Spleen (tissue), 11 donors: ENCODE measurements at regions not wholly inside any gene's neighbourhood (a gene's known extent, or its start where the extent isn't known, plus 50 kb on each side); places are given as distances from the start of the nearest gene placed in this dataset.

ENCODE experiments used
- DNase-seq: peaks from one replicate; pipeline ENCODE4 v3.0.0-alpha.2; 2020
- H3K27ac ChIP-seq, 8 donors: fragments of 200-600 bp; sonication (generic) in 7 of 8; 1 replicate in 4 of 8; 2 replicates in 4 of 8; pipeline versions ENCODE4 v1.5.0 to v1.8.0; 2016 to 2021; ENCODE audit warnings: inconsistent platforms in 4 of 8, mild to moderate bottlenecking in 4 of 8, moderate library complexity in 1 of 8
- H3K27me3 ChIP-seq, 7 donors: fragments of 200-600 bp; sonication (generic) in 6 of 7; replicated peaks in 1 of 7; 1 replicate in 4 of 7; 2 replicates in 3 of 7; pipeline versions ENCODE4 v1.5.0 to v1.8.0; 2016 to 2021; ENCODE audit warnings: inconsistent platforms in 3 of 7, mild to moderate bottlenecking in 1 of 7
- H3K36me3 ChIP-seq, 6 donors: fragments of 200-600 bp; sonication (generic) in 5 of 6; 1 replicate in 4 of 6; 2 replicates in 2 of 6; pipeline versions ENCODE4 v1.5.0 to v1.8.0; 2016 to 2021; ENCODE audit warnings: inconsistent platforms in 2 of 6
- H3K4me1 ChIP-seq, 6 donors: fragments of 200-600 bp; sonication (generic) in 5 of 6; 1 replicate in 3 of 6; 2 replicates in 3 of 6; pipeline versions ENCODE4 v1.5.0 to v1.8.0; 2016 to 2021; ENCODE audit warnings: inconsistent platforms in 3 of 6
- H3K4me3 ChIP-seq, 8 donors: fragments of 200-600 bp; sonication (generic) in 7 of 8; 1 replicate in 4 of 8; 2 replicates in 4 of 8; pipeline versions ENCODE4 v1.5.0 to v1.8.0; 2016 to 2021; ENCODE audit warnings: inconsistent platforms in 4 of 8, mild to moderate bottlenecking in 4 of 8, moderate library complexity in 2 of 8
- H3K9me3 ChIP-seq, 8 donors: fragments of 200-600 bp; sonication (generic) in 7 of 8; 1 replicate in 4 of 8; 2 replicates in 4 of 8; pipeline versions ENCODE4 v1.5.0 to v1.8.0; 2016 to 2021; ENCODE audit warnings: inconsistent platforms in 4 of 8
- POLR2A ChIP-seq, 3 donors: fragments of 450-650 bp; IDR thresholded peaks; one replicate each; pipeline ENCODE4 v1.5.1; 2017; ENCODE audit warnings: antibody characterized with exemption in 3 of 3, mild to moderate bottlenecking in 1 of 3
- POLR2AphosphoS5 ChIP-seq, 3 donors: sonication (generic); formaldehyde crosslinking; IDR thresholded peaks; one replicate each; pipeline ENCODE4 v1.5.1; 2017; ENCODE audit warnings: antibody characterized with exemption in 3 of 3
- WGBS, 5 donors: extraction: QIAGEN DNeasy Blood & Tissue Kit in 3 of 5; methylation state at CpG; one replicate each; pipeline versions ENCODE4 v1.1.5 to v1.1.7; 2013 to 2018; 5-methylcytosine and 5-hydroxymethylcytosine counted together
- intact Hi-C: fragments of 100-400 bp; cut with DNase I; formaldehyde crosslinking; loops from one replicate; pipeline ENCODE4 v1.15.0; 2023; ENCODE audit warnings: low total_unique reads
- TF ChIP-seq, protein P1 (sequence below), 11 experiments: fragments of 200-600 bp in 7 of 11; fragments of 450-650 bp in 4 of 11; sonication (generic) in 4 of 11; IDR thresholded peaks in 8 of 11; conservative IDR thresholded peaks in 3 of 11; 1 replicate in 7 of 11; 2 replicates in 4 of 11; pipeline versions ENCODE4 v1.4.0 to v1.8.0; 2016 to 2021; ENCODE audit warnings: antibody characterized with exemption in 11 of 11, inconsistent platforms in 4 of 11, mild to moderate bottlenecking in 1 of 11
- donor health status: healthy with polysubstance abuse.
- donor health status: DM: no; HTN: no; CAD: no; lungs with moderate emphysema.
- donor health status: DM: no; HTN: no; CAD: no.
- donor health status: Bipolar disorder and iron deficiency.
- donor health status: healthy.
- donor health status: DM: no; HTN: no; CAD: no.
- donor health status: DM: yes; HTN: yes; CAD: no.

DNA sequence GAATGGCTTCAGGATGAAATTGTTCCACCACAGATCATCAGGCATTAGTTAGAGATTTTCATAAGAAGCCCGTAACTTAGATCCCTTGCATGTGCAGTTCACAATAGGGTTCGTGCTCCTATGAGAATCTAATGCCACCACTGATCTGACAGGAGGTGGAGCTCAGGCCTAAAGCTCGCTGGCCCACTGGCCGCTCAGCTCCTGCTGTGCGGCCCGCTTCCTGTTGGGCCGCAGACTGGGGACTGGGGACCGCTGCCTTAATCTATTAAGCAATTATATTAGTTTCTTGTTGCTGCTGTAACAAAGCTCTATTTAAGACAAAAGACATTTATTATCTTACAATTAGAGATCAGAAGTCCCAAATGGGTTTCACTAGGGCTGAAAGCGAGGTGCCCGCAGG is 205.6 kb downstream of the LARP7 start:
- H3K36me3 ChIP-seq: no peaks in the 10 kb centered on the region
- intact Hi-C loops: no loop called here
- no peak for DNase-seq
- 76 to 90% (median 84%) methylated on average over 9 to 10 of the region's 10 CpGs for whole genome bisulfite sequencing, 5 donors
- TF ChIP-seq, protein P1, sequence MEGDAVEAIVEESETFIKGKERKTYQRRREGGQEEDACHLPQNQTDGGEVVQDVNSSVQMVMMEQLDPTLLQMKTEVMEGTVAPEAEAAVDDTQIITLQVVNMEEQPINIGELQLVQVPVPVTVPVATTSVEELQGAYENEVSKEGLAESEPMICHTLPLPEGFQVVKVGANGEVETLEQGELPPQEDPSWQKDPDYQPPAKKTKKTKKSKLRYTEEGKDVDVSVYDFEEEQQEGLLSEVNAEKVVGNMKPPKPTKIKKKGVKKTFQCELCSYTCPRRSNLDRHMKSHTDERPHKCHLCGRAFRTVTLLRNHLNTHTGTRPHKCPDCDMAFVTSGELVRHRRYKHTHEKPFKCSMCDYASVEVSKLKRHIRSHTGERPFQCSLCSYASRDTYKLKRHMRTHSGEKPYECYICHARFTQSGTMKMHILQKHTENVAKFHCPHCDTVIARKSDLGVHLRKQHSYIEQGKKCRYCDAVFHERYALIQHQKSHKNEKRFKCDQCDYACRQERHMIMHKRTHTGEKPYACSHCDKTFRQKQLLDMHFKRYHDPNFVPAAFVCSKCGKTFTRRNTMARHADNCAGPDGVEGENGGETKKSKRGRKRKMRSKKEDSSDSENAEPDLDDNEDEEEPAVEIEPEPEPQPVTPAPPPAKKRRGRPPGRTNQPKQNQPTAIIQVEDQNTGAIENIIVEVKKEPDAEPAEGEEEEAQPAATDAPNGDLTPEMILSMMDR (IDR thresholded peaks at IDR 0.05 in 8 of 11, conservative IDR thresholded peaks at IDR 0.05 in 3 of 11): no peak
- TF ChIP-seq POLR2AphosphoS5 (IDR thresholded peaks at IDR 0.05): no peak
- no peak for TF ChIP-seq POLR2A (IDR thresholded peaks at IDR 0.05)
- no peak overlapping the region for H3K27ac ChIP-seq
- H3K4me1 ChIP-seq: no peaks in the 10 kb centered on the region
- H3K27me3 ChIP-seq: no peaks in the 10 kb centered on the region
- H3K4me3 ChIP-seq: no peak overlapping the region
- H3K9me3 ChIP-seq: peaks cover 0 to 7% (median 0%) of the 10 kb centered on the region in 8 donors

DNA sequence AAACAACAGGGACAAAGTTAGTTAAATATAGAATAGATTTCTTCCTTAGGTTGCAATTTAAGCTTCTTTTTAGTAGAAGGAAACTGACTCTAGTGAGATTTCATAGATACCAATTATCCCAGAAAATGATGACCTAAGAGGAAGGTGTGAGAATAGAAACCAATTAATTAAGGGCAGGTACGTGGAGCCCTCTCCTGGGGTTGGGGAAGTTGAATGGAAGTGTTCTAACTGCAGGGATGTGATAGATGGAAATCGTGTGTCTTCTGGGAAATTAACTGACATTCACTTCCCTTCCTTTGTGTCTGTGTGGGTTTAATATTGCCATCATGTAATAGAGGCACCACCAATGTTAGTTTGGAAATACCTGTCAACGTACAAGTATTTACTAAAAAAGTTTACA is 204.1 kb upstream of the ANK2 start:
- intact Hi-C loops: no loop called here
- no peaks in the 10 kb centered on the region for H3K9me3 ChIP-seq
- 64 to 75% (median 67%) methylated on average over 3 of the region's 3 CpGs for WGBS, 5 donors
- H3K27ac ChIP-seq: no peak overlapping the region
- no peak for TF ChIP-seq POLR2AphosphoS5 (IDR thresholded peaks at IDR 0.05)
- no peak for TF ChIP-seq POLR2A (IDR thresholded peaks at IDR 0.05)
- TF ChIP-seq, protein P1 (IDR thresholded peaks at IDR 0.05 in 8 of 11, conservative IDR thresholded peaks at IDR 0.05 in 3 of 11): no peak
- H3K27me3 ChIP-seq: no peaks in the 10 kb centered on the region
- no peaks in the 10 kb centered on the region for H3K36me3 ChIP-seq
- no peaks in the 10 kb centered on the region for H3K4me1 ChIP-seq
- no peak overlapping the region for H3K4me3 ChIP-seq
- DNase-seq: no peak

GRCh38 chr4:112847045-112847444 is 202.4 kb upstream of the ANK2 start:
- Histone ChIP-seq H3K4me3 (no peak overlapping the region), H3K9me3 (no peaks in the 10 kb centered on the region), H3K36me3 (no peaks in the 10 kb centered on the region), H3K27ac (no peak overlapping the region), H3K27me3 (no peaks in the 10 kb centered on the region), H3K4me1 (no peaks in the 10 kb centered on the region)
- DNase-seq: no peak
- intact Hi-C loops: no loop called here
- TF ChIP-seq, protein P1 (IDR thresholded peaks at IDR 0.05 in 8 of 11, conservative IDR thresholded peaks at IDR 0.05 in 3 of 11): no peak
- no peak for TF ChIP-seq POLR2AphosphoS5 (IDR thresholded peaks at IDR 0.05)
- 84 to 96% (median 93%) methylated on average over 4 of the region's 4 CpGs for WGBS, 5 donors

DNA sequence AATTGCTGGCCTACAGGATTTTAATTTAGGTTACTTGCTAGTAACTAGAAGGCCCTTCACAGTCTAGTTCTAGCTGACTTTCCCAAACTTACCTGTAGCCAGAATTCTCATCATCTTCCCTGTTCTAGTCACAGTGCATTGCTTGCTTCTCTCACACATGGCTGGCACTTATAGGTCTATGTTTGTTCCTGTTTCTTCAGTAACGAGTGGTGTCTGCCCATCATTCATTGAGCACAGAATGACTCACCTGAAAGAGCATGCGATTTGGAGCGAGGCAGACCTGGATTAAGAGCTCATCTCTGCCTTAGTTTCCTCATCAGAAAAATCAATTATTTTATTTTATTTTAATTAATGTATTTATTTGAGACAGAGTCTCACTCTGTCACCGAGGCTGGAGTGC is 201.7 kb upstream of the ANK2 start:
- Histone ChIP-seq H3K27ac (no peak overlapping the region), H3K4me1 (no peaks in the 10 kb centered on the region), H3K36me3 (no peaks in the 10 kb centered on the region), H3K27me3 (peaks cover 0 to 2% (median 0%) of the 10 kb centered on the region in 7 donors), H3K4me3 (no peak overlapping the region), H3K9me3 (no peaks in the 10 kb centered on the region)
- 71 to 89% (median 85%) methylated on average over 4 of the region's 4 CpGs for WGBS, 5 donors
- no peak for TF ChIP-seq POLR2AphosphoS5 (IDR thresholded peaks at IDR 0.05)
- TF ChIP-seq, protein P1 (IDR thresholded peaks at IDR 0.05 in 8 of 11, conservative IDR thresholded peaks at IDR 0.05 in 3 of 11): no peak
- no peak for DNase-seq
- intact Hi-C loops: no loop called here
